ENCODE measurements at regions not wholly inside any gene's neighbourhood (a gene's known extent, or its start where the extent isn't known, plus 50 kb on each side); places are given as distances from the start of the nearest gene placed in this dataset.

DNA sequence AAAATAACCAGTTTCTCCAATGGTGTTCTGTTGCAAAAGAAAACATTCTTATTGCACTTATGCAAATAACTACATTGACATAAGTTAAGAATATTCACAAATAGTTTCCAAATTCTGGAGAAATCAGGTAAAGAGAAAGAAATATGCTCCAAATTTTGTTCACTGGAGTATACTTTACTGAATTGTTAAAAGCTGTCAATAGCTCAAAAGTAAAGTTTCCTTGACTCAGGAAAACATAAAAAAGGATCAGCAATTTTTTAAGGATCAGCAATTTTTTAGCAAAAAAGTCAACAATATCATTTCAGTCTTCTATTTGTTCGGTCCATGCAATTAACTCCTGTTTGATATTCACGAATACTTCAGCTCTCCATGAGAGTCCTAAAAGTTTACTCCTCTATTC lies 51.6 kb downstream of the ANXA2R start (continued):
- TF ChIP-seq, protein P1, sequence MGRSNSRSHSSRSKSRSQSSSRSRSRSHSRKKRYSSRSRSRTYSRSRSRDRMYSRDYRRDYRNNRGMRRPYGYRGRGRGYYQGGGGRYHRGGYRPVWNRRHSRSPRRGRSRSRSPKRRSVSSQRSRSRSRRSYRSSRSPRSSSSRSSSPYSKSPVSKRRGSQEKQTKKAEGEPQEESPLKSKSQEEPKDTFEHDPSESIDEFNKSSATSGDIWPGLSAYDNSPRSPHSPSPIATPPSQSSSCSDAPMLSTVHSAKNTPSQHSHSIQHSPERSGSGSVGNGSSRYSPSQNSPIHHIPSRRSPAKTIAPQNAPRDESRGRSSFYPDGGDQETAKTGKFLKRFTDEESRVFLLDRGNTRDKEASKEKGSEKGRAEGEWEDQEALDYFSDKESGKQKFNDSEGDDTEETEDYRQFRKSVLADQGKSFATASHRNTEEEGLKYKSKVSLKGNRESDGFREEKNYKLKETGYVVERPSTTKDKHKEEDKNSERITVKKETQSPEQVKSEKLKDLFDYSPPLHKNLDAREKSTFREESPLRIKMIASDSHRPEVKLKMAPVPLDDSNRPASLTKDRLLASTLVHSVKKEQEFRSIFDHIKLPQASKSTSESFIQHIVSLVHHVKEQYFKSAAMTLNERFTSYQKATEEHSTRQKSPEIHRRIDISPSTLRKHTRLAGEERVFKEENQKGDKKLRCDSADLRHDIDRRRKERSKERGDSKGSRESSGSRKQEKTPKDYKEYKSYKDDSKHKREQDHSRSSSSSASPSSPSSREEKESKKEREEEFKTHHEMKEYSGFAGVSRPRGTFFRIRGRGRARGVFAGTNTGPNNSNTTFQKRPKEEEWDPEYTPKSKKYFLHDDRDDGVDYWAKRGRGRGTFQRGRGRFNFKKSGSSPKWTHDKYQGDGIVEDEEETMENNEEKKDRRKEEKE (IDR thresholded peaks at IDR 0.05; ENCODE audit: borderline replicate concordance in 1 of 2, control insufficient read depth in 1 of 2, low read depth in 2 of 2, low read length in 1 of 2), result no peak
- TF ChIP-seq, protein P2, sequence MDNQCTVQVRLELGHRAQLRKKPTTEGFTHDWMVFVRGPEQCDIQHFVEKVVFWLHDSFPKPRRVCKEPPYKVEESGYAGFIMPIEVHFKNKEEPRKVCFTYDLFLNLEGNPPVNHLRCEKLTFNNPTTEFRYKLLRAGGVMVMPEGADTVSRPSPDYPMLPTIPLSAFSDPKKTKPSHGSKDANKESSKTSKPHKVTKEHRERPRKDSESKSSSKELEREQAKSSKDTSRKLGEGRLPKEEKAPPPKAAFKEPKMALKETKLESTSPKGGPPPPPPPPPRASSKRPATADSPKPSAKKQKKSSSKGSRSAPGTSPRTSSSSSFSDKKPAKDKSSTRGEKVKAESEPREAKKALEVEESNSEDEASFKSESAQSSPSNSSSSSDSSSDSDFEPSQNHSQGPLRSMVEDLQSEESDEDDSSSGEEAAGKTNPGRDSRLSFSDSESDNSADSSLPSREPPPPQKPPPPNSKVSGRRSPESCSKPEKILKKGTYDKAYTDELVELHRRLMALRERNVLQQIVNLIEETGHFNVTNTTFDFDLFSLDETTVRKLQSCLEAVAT (IDR thresholded peaks at IDR 0.05), result no peak
- TF ChIP-seq ESRRB (CRISPR knock-in tag; IDR thresholded peaks at IDR 0.05; ENCODE audit: borderline replicate concordance) (no peak), SMARCC2 (IDR thresholded peaks at IDR 0.05; ENCODE audit: low read depth) (no peak), MBD2 (IDR thresholded peaks at IDR 0.05; ENCODE audit: borderline replicate concordance, low read depth) (no peak), BRD4 (IDR thresholded peaks at IDR 0.05) (no peak), MAFK (IDR thresholded peaks at IDR 0.05; ENCODE audit: low read length) (peak; percentile 39; the same call in 1 of the 2 replicates), TRIM28 (IDR thresholded peaks at IDR 0.05) (peak; percentile 81; the same call in 1 of the 2 replicates), SP2 (IDR thresholded peaks at IDR 0.05; ENCODE audit: extremely low read depth, low read depth, low read length, poor library complexity, severe bottlenecking) (no peak), MEIS2 (IDR thresholded peaks at IDR 0.05; ENCODE audit: partially characterized antibody) (no peak), ZNF384 (IDR thresholded peaks at IDR 0.05; ENCODE audit: low read depth, low read length) (no peak), TCF7L2 (IDR thresholded peaks at IDR 0.05; ENCODE audit: low read depth, low read length) (no peak), ARNT (IDR thresholded peaks at IDR 0.05) (no peak), KDM5B (IDR thresholded peaks at IDR 0.05; ENCODE audit: insufficient replicate concordance, low read depth, low read length) (no peak), ZNF764 (CRISPR knock-in tag; IDR thresholded peaks at IDR 0.05; ENCODE audit: low read depth) (no peak), KLF1 (tag; IDR thresholded peaks at IDR 0.05) (no peak), NCOA1 (IDR thresholded peaks at IDR 0.05; ENCODE audit: low read depth) (no peak), HDAC6 (IDR thresholded peaks at IDR 0.05; ENCODE audit: low read depth, low read length) (no peak)
- TF ChIP-seq, protein P3, sequence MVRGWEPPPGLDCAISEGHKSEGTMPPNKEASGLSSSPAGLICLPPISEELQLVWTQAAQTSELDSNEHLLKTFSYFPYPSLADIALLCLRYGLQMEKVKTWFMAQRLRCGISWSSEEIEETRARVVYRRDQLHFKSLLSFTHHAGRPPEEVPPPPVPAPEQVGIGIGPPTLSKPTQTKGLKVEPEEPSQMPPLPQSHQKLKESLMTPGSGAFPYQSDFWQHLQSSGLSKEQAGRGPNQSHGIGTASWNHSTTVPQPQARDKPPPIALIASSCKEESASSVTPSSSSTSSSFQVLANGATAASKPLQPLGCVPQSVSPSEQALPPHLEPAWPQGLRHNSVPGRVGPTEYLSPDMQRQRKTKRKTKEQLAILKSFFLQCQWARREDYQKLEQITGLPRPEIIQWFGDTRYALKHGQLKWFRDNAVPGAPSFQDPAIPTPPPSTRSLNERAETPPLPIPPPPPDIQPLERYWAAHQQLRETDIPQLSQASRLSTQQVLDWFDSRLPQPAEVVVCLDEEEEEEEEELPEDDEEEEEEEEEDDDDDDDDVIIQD (CRISPR knock-in tag; IDR thresholded peaks at IDR 0.05), result no peak
- TF ChIP-seq, protein P4, sequence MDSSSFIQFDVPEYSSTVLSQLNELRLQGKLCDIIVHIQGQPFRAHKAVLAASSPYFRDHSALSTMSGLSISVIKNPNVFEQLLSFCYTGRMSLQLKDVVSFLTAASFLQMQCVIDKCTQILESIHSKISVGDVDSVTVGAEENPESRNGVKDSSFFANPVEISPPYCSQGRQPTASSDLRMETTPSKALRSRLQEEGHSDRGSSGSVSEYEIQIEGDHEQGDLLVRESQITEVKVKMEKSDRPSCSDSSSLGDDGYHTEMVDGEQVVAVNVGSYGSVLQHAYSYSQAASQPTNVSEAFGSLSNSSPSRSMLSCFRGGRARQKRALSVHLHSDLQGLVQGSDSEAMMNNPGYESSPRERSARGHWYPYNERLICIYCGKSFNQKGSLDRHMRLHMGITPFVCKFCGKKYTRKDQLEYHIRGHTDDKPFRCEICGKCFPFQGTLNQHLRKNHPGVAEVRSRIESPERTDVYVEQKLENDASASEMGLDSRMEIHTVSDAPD (CRISPR knock-in tag; IDR thresholded peaks at IDR 0.05), result no peak
- TF ChIP-seq, protein P5, sequence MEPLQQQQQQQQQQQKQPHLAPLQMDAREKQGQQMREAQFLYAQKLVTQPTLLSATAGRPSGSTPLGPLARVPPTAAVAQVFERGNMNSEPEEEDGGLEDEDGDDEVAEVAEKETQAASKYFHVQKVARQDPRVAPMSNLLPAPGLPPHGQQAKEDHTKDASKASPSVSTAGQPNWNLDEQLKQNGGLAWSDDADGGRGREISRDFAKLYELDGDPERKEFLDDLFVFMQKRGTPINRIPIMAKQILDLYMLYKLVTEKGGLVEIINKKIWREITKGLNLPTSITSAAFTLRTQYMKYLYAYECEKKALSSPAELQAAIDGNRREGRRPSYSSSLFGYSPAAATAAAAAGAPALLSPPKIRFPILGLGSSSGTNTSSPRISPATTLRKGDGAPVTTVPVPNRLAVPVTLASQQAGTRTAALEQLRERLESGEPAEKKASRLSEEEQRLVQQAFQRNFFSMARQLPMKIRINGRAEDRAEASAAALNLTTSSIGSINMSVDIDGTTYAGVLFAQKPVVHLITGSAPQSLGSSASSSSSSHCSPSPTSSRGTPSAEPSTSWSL (CRISPR knock-in tag; IDR thresholded peaks at IDR 0.05; ENCODE audit: borderline replicate concordance), result no peak

Measured in K562 (cell line).